Vagina (tissue), 2 donors: ENCODE measurements at regions not wholly inside any gene's neighbourhood (a gene's known extent, or its start where the extent isn't known, plus 50 kb on each side); places are given as distances from the start of the nearest gene placed in this dataset.
A peak's percentile ranks its signal among the peaks of the same experiment; 100 is the strongest.

ENCODE experiments used
- DNase-seq, 2 donors: peaks; one replicate each; pipeline ENCODE4 v3.0.0-alpha.2; 2017; ENCODE audit errors: extremely low spot score in 2 of 2
- H3K27ac ChIP-seq: fragments of 200-600 bp; sonication (generic); one replicate; pipeline ENCODE4 v1.5.1; 2019
- H3K27me3 ChIP-seq: fragments of 200-600 bp; sonication (generic); one replicate; pipeline ENCODE4 v1.5.1; 2019
- H3K36me3 ChIP-seq, 2 donors: fragments of 200-600 bp; sonication (generic); one replicate each; pipeline ENCODE4 v1.5.1; 2017 to 2019
- H3K4me1 ChIP-seq: fragments of 200-600 bp; sonication (generic); one replicate; pipeline ENCODE4 v1.5.1; 2019
- H3K4me3 ChIP-seq, 2 donors: fragments of 200-600 bp; sonication (generic); 1 replicate in 1 of 2; 2 replicates in 1 of 2; pipeline ENCODE4 v1.5.1; 2016 to 2019
- H3K9me3 ChIP-seq: fragments of 200-600 bp; sonication (generic); one replicate; pipeline ENCODE4 v1.5.1; 2019
- POLR2A ChIP-seq, 2 donors: fragments of 450-650 bp; IDR thresholded peaks; one replicate each; pipeline ENCODE4 v1.6.1; 2017; ENCODE audit warnings: antibody characterized with exemption in 2 of 2, mild to moderate bottlenecking in 2 of 2, moderate library complexity in 2 of 2
- POLR2AphosphoS5 ChIP-seq, 2 donors: sonication (generic); formaldehyde crosslinking; IDR thresholded peaks; one replicate each; pipeline ENCODE4 v1.9.0; 2017; ENCODE audit warnings: antibody characterized with exemption in 2 of 2, mild to moderate bottlenecking in 2 of 2, low read depth in 1 of 2; ENCODE audit not compliant: insufficient read depth in 1 of 2
- intact Hi-C: fragments of 100-400 bp; cut with DNase I; formaldehyde crosslinking; loops from one replicate; pipeline ENCODE4 v1.15.1; 2023
- TF ChIP-seq, protein P1 (sequence below), 3 experiments: fragments of 450-650 bp in 2 of 3; fragments of 200-600 bp in 1 of 3; sonication (generic) in 1 of 3; IDR thresholded peaks; one replicate each; pipeline ENCODE4 v1.5.1; 2017 to 2019; ENCODE audit warnings: antibody characterized with exemption in 3 of 3, mild to moderate bottlenecking in 2 of 3, moderate library complexity in 2 of 3

DNA sequence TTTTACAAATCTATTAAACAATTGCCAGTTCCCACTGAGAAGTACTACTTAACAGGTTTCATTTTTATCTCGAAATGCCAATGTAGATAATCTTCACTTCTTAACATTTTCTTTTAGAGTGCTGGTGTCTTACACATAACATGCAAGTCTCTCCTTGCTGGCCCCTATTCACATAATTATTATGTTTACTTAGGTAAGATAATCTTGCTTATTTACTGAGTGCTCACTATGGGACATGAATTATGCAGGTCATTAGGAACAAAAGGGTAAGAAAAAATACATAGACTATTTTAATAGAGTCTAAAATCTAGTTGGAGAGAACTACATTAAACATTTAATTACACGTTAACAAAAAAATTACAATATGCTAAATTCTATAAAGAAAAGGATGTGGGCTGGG, 328.4 kb downstream of the PRR16 start:
- intact Hi-C loops, result no loop called here
- Histone ChIP-seq H3K4me1 (no peaks in the 10 kb centered on the region), H3K27ac (no peak overlapping the region), H3K9me3 (no peaks in the 10 kb centered on the region), H3K27me3 (no peaks in the 10 kb centered on the region), H3K4me3 (no peak overlapping the region), H3K36me3 (no peaks in the 10 kb centered on the region)
- DNase-seq, result no peak
- TF ChIP-seq POLR2AphosphoS5 (IDR thresholded peaks at IDR 0.05; ENCODE audit: insufficient read depth in 1 of 2, low read depth in 1 of 2) (no peak), POLR2A (IDR thresholded peaks at IDR 0.05) (no peak)
- TF ChIP-seq, protein P1, sequence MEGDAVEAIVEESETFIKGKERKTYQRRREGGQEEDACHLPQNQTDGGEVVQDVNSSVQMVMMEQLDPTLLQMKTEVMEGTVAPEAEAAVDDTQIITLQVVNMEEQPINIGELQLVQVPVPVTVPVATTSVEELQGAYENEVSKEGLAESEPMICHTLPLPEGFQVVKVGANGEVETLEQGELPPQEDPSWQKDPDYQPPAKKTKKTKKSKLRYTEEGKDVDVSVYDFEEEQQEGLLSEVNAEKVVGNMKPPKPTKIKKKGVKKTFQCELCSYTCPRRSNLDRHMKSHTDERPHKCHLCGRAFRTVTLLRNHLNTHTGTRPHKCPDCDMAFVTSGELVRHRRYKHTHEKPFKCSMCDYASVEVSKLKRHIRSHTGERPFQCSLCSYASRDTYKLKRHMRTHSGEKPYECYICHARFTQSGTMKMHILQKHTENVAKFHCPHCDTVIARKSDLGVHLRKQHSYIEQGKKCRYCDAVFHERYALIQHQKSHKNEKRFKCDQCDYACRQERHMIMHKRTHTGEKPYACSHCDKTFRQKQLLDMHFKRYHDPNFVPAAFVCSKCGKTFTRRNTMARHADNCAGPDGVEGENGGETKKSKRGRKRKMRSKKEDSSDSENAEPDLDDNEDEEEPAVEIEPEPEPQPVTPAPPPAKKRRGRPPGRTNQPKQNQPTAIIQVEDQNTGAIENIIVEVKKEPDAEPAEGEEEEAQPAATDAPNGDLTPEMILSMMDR (IDR thresholded peaks at IDR 0.05), result no peak

DNA sequence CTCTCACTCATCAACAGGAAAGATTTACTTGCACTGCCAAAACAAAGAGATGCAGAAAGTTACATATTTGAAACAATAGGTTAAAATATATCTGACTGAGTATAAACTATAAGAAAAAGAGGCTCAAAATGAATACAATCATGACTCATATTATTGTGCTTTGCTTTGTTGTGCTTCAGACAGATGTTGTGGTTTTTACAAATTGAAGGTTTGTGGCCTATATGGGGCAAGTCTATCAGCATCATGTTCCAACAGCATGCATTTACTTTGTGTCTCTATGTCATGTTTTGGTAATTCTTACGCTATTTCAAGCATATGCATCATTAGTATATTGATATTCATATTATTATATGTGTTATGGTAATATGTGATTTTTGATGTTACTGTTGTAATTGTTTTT, 330.0 kb downstream of the PRR16 start:
- H3K9me3 ChIP-seq, result no peaks in the 10 kb centered on the region
- DNase-seq, result no peak
- H3K27me3 ChIP-seq, result no peaks in the 10 kb centered on the region
- no peak overlapping the region for H3K27ac ChIP-seq
- no peaks in the 10 kb centered on the region for H3K36me3 ChIP-seq
- H3K4me3 ChIP-seq, result no peak overlapping the region
- TF ChIP-seq POLR2A (IDR thresholded peaks at IDR 0.05) (no peak), POLR2AphosphoS5 (IDR thresholded peaks at IDR 0.05; ENCODE audit: insufficient read depth in 1 of 2, low read depth in 1 of 2) (no peak)
- TF ChIP-seq, protein P1 (IDR thresholded peaks at IDR 0.05), result no peak
- H3K4me1 ChIP-seq, result no peaks in the 10 kb centered on the region
- intact Hi-C loops, result no loop called here

DNA sequence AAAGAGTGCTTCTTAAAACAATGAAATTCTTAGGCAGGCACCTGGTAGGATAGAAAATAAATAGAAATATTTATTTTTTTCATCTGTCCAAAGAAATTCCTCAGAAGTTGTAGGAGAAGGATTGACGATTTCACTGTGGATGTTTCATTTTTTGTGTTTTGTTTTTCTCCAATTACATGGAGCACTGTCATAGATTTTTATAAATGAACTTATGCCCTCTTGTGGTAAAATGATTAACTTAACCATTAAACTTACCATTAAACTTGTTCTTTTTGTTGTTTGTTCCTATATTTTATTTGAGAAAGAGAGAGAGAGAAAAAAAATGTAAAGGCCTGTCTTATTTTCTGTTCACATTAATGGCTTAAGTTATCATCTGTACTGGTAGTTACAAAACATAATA, 339.2 kb downstream of the PRR16 start:
- Histone ChIP-seq H3K27me3 (no peaks in the 10 kb centered on the region), H3K4me1 (no peaks in the 10 kb centered on the region), H3K27ac (no peak overlapping the region), H3K9me3 (no peaks in the 10 kb centered on the region), H3K36me3 (no peaks in the 10 kb centered on the region), H3K4me3 (no peak overlapping the region)
- DNase-seq, result no peak
- intact Hi-C loops, result no loop called here
- TF ChIP-seq, protein P1 (IDR thresholded peaks at IDR 0.05), result peak in 1 of 3 experiments; percentile 25
- no peak for TF ChIP-seq POLR2A (IDR thresholded peaks at IDR 0.05)

DNA sequence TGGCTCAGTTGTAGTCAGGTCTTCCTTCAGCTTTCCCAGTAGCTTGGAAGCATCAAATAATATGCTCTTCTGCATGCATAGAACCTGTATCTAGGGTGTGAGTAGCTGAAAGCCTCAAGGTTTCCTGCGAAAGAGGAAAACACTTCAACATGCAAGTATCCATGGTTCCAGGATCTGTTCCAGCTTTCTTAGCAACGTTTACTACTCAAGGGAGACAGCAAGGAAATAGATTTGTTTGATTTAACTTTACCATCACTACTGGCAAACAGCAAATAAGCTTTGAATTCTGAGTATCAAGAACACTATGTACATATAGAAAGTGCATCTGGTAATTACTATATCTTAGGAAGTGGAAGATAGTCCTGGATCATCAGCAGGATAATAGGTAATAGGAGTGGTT, 341.0 kb downstream of the PRR16 start:
- no peaks in the 10 kb centered on the region for H3K27me3 ChIP-seq
- no peak overlapping the region for H3K27ac ChIP-seq
- intact Hi-C loops, result no loop called here
- H3K4me3 ChIP-seq, result no peak overlapping the region
- TF ChIP-seq, protein P1 (IDR thresholded peaks at IDR 0.05), result no peak
- no peaks in the 10 kb centered on the region for H3K9me3 ChIP-seq
- H3K4me1 ChIP-seq, result no peaks in the 10 kb centered on the region
- no peak for DNase-seq
- H3K36me3 ChIP-seq, result no peaks in the 10 kb centered on the region

DNA sequence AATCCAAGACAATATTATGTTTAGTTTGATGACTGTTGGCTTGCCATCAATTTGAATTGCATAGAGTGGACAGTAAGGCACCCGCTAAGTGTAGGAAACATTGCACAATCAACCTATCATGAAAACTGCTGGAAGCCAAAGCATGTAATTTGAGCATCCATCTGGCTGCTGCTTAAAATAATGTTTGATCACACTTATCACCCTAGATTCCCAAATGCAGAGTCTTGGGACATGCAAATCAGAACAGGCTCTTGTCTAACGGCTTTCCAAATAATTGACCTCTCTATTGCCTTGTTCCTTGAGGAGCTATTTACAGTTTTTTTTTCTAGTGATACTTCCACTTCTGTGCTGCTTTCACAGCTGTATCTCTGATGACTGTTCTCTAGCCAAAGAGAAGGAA, 342.1 kb downstream of the PRR16 start:
- DNase-seq, result no peak
- Histone ChIP-seq H3K36me3 (no peaks in the 10 kb centered on the region), H3K9me3 (no peaks in the 10 kb centered on the region), H3K27me3 (no peaks in the 10 kb centered on the region), H3K4me1 (no peaks in the 10 kb centered on the region), H3K4me3 (no peak overlapping the region), H3K27ac (no peak overlapping the region)
- intact Hi-C loops, result no loop called here
- TF ChIP-seq POLR2AphosphoS5 (IDR thresholded peaks at IDR 0.05; ENCODE audit: insufficient read depth in 1 of 2, low read depth in 1 of 2) (no peak), POLR2A (IDR thresholded peaks at IDR 0.05) (no peak)
- TF ChIP-seq, protein P1 (IDR thresholded peaks at IDR 0.05), result no peak
